K562 (cell line): ENCODE measurements at regions not wholly inside any gene's neighbourhood (a gene's known extent, or its start where the extent isn't known, plus 50 kb on each side); places are given as distances from the start of the nearest gene placed in this dataset.

Source experiments
- ARID2 ChIP-seq: fragments of 450-650 bp; IDR thresholded peaks from 2 replicates; pipeline ENCODE4 v1.6.1; 2017; ENCODE audit warnings: antibody characterized with exemption, mild to moderate bottlenecking
- CREB1 ChIP-seq, 2 experiments: sonication (generic) in 1 of 2; formaldehyde crosslinking in 1 of 2; IDR thresholded peaks; 2 replicates each; pipeline versions ENCODE4 v1.6.1 to v1.8.0; 2012 to 2022; ENCODE audit warnings: inconsistent platforms in 1 of 2, mild to moderate bottlenecking in 1 of 2, missing genetic modification reagents in 1 of 2, moderate library complexity in 1 of 2
- CTCF ChIP-seq, 3 experiments: IDR thresholded peaks in 2 of 3; conservative IDR thresholded peaks in 1 of 3; 2 replicates each; pipeline ENCODE4 v1.5.1; 2011 to 2012; ENCODE audit warnings: low read length in 3 of 3, mild to moderate bottlenecking in 3 of 3, control low read depth in 2 of 3, improper control_type of control experiment in 1 of 3, inconsistent platforms in 1 of 3, low read depth in 1 of 3, mixed read lengths in 1 of 3, moderate library complexity in 1 of 3; ENCODE audit not compliant: insufficient read depth in 2 of 3
- CXXC5 ChIP-seq: fragments of 250-450 bp; sonication (Bioruptor Pico); IDR thresholded peaks from 2 replicates; pipeline ENCODE4 v1.8.0; 2022; ENCODE audit warnings: inconsistent platforms, mild to moderate bottlenecking, moderate library complexity
- E2F6 ChIP-seq, 2 experiments: IDR thresholded peaks; 2 replicates each; pipeline ENCODE4 v1.6.1; 2011; ENCODE audit warnings: borderline replicate concordance in 1 of 2, control low read depth in 1 of 2, low read depth in 1 of 2, low read length in 1 of 2, mild to moderate bottlenecking in 1 of 2, mixed read lengths in 1 of 2, moderate library complexity in 1 of 2; ENCODE audit not compliant: insufficient read depth in 1 of 2, insufficient read length in 1 of 2, poor library complexity in 1 of 2, severe bottlenecking in 1 of 2; ENCODE audit errors: extremely low read depth in 1 of 2
- EZH2 ChIP-seq: IDR thresholded peaks from 2 replicates; pipeline ENCODE4 v1.6.1; 2012; ENCODE audit warnings: low read depth, mild to moderate bottlenecking, inconsistent platforms, low read length, borderline replicate concordance
- HDAC1 ChIP-seq, 2 experiments: fragments of 450-650 bp; IDR thresholded peaks; 2 replicates each; pipeline ENCODE4 v1.6.1; 2016 to 2017; ENCODE audit warnings: inconsistent platforms in 1 of 2, mild to moderate bottlenecking in 1 of 2, moderate library complexity in 1 of 2
- HMG20B ChIP-seq: fragments of 250-450 bp; sonication (Bioruptor Pico); IDR thresholded peaks from 2 replicates; pipeline ENCODE4 v1.5.0; 2021; ENCODE audit warnings: mild to moderate bottlenecking
- MECOM ChIP-seq: fragments of 250-450 bp; sonication (Bioruptor Pico); IDR thresholded peaks from 2 replicates; pipeline ENCODE4 v1.8.0; 2022; ENCODE audit warnings: inconsistent platforms
- RB1 ChIP-seq: fragments of 450-650 bp; IDR thresholded peaks from 2 replicates; pipeline ENCODE4 v1.6.1; 2017; ENCODE audit warnings: low read depth, mild to moderate bottlenecking
- USF2 ChIP-seq: sonication (generic); formaldehyde crosslinking; IDR thresholded peaks from 2 replicates; pipeline ENCODE4 v1.5.0; 2020; ENCODE audit warnings: missing genetic modification reagents
- ZNF764 ChIP-seq: fragments of 250-450 bp; sonication (Bioruptor Pico); IDR thresholded peaks from 2 replicates; pipeline ENCODE4 v1.4.0; 2020; ENCODE audit warnings: low read depth, mild to moderate bottlenecking, moderate library complexity
- TF ChIP-seq, protein P1 (sequence below): sonication (generic); formaldehyde crosslinking; IDR thresholded peaks from 2 replicates; pipeline ENCODE4 v1.8.1; 2022; ENCODE audit warnings: missing genetic modification reagents

- no peak for TF ChIP-seq CREB1 (IDR thresholded peaks at IDR 0.05)
- TF ChIP-seq CREB1 (CRISPR knock-in tag; IDR thresholded peaks at IDR 0.05) = no peak
- no peak for TF ChIP-seq CXXC5 (CRISPR knock-in tag)
- TF ChIP-seq CTCF (IDR thresholded peaks at IDR 0.05 in 2 of 3, conservative IDR thresholded peaks at IDR 0.05 in 1 of 3; ENCODE audit: insufficient read depth in 2 of 3, low read depth in 1 of 3, low read length in 3 of 3) = no peak
- no peak for TF ChIP-seq MECOM (CRISPR knock-in tag)
- no peak for TF ChIP-seq USF2 (CRISPR knock-in tag)
- no peak for TF ChIP-seq RB1
- TF ChIP-seq EZH2 = no peak
- TF ChIP-seq ZNF764 (CRISPR knock-in tag) = no peak
- TF ChIP-seq ARID2 = no peak
- TF ChIP-seq, protein P1, sequence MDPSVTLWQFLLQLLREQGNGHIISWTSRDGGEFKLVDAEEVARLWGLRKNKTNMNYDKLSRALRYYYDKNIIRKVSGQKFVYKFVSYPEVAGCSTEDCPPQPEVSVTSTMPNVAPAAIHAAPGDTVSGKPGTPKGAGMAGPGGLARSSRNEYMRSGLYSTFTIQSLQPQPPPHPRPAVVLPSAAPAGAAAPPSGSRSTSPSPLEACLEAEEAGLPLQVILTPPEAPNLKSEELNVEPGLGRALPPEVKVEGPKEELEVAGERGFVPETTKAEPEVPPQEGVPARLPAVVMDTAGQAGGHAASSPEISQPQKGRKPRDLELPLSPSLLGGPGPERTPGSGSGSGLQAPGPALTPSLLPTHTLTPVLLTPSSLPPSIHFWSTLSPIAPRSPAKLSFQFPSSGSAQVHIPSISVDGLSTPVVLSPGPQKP = no peak
- no peak for TF ChIP-seq E2F6 (IDR thresholded peaks at IDR 0.05; ENCODE audit: borderline replicate concordance in 1 of 2, extremely low read depth in 1 of 2, insufficient read depth in 1 of 2, insufficient read length in 1 of 2, low read depth in 1 of 2, low read length in 1 of 2, poor library complexity in 1 of 2, severe bottlenecking in 1 of 2)
- TF ChIP-seq HMG20B (CRISPR knock-in tag) = no peak
- TF ChIP-seq HDAC1 (IDR thresholded peaks at IDR 0.05) = no peak
These were observed 738.4 kb upstream of the FZD8 start for GRCh38 chr10:36380538-36380937.
